H1 (cell line): ENCODE measurements at regions not wholly inside any gene's neighbourhood (a gene's known extent, or its start where the extent isn't known, plus 50 kb on each side); places are given as distances from the start of the nearest gene placed in this dataset.

ENCODE experiments used
- CTCF ChIA-PET: fragments of 300-600 bp; sonication (Branson Sonifier 250); formaldehyde crosslinking; loops from one replicate; lab custom pipeline; 2021; ENCODE audit not compliant: partially characterized antibody; lab: Charles Lee
- POLR2A ChIA-PET: fragments of 300-600 bp; sonication (Branson Sonifier 250); formaldehyde crosslinking; loops from one replicate; lab custom pipeline; 2021; ENCODE audit warnings: inconsistent platforms; ENCODE audit not compliant: partially characterized antibody; lab: Charles Lee
- DNase-seq, 2 experiments: peaks; one replicate each; pipeline versions ENCODE4 v3.0.0 to v3.0.0-alpha.2; 2010 to 2022; ENCODE audit warnings: low spot score in 2 of 2, low read depth in 1 of 2, mixed read lengths in 1 of 2
- FAIRE-seq: peaks from 2 replicates; lab custom pipeline; 2011; peaks lifted over from hg19 to GRCh38; lab: Jason Lieb, UNC
- H2AFZ ChIP-seq: 2 replicates; pipeline ENCODE4 v1.8.1; 2012; ENCODE audit warnings: low read length, inconsistent platforms
- H2AK5ac ChIP-seq: 2 replicates; pipeline ENCODE4 v1.6.1; 2013; ENCODE audit warnings: low read depth, low read length
- H2BK120ac ChIP-seq: replicated peaks from 2 replicates; pipeline ENCODE3; 2013; ENCODE audit warnings: low read depth, low read length, inconsistent platforms
- H2BK12ac ChIP-seq: 2 replicates; pipeline ENCODE4 v1.6.1; 2013; ENCODE audit warnings: low read depth, low read length
- H2BK15ac ChIP-seq: 2 replicates; pipeline ENCODE4 v1.6.1; 2013; ENCODE audit warnings: low read length
- H2BK20ac ChIP-seq: 2 replicates; pipeline ENCODE4 v1.6.1; 2013; ENCODE audit warnings: low read length
- H2BK5ac ChIP-seq: 2 replicates; pipeline ENCODE4 v1.6.1; 2013; ENCODE audit warnings: low read depth, low read length
- H3K14ac ChIP-seq: 2 replicates; pipeline ENCODE4 v1.6.1; 2013; ENCODE audit warnings: inconsistent platforms; ENCODE audit not compliant: insufficient read length
- H3K18ac ChIP-seq: 2 replicates; pipeline ENCODE4 v1.6.1; 2013; ENCODE audit warnings: low read length; ENCODE audit errors: extremely low read depth
- H3K23ac ChIP-seq: 2 replicates; pipeline ENCODE4 v1.6.1; 2013; ENCODE audit warnings: inconsistent platforms; ENCODE audit not compliant: insufficient read length
- H3K23me2 ChIP-seq: 2 replicates; pipeline ENCODE4 v1.6.1; 2013; ENCODE audit warnings: low read depth, low read length
- H3K27ac ChIP-seq: 2 replicates; pipeline ENCODE4 v1.6.1; 2011; ENCODE audit warnings: low read depth, low read length, inconsistent platforms
- H3K27me3 ChIP-seq, 4 experiments: replicated peaks in 1 of 4; 1 replicate in 1 of 4; 2 replicates in 3 of 4; pipeline versions ENCODE4 v1.6.1 to v1.8.1; 2011 to 2013; ENCODE audit warnings: low read length in 3 of 4, mild to moderate bottlenecking in 3 of 4, inconsistent platforms in 2 of 4, mixed read lengths in 2 of 4, moderate library complexity in 1 of 4; ENCODE audit not compliant: control insufficient read depth in 3 of 4, insufficient read depth in 3 of 4; ENCODE audit errors: extremely low read depth in 1 of 4
- H3K36me3 ChIP-seq, 4 experiments: 2 replicates each; pipeline versions ENCODE4 v1.6.1 to v1.8.1; 2011 to 2013; ENCODE audit warnings: mild to moderate bottlenecking in 4 of 4, low read length in 3 of 4, moderate library complexity in 2 of 4, control low read depth in 1 of 4, inconsistent platforms in 1 of 4; ENCODE audit not compliant: insufficient read depth in 4 of 4, control insufficient read depth in 2 of 4
- H3K4ac ChIP-seq: replicated peaks from 2 replicates; pipeline ENCODE3; 2013; ENCODE audit warnings: low read length, low read depth, mixed read lengths, inconsistent platforms; ENCODE audit not compliant: insufficient read length
- H3K4me1 ChIP-seq, 4 experiments: replicated peaks in 1 of 4; 1 replicate in 1 of 4; 2 replicates in 3 of 4; pipeline versions ENCODE4 v1.6.1 to v1.8.1; 2011 to 2013; ENCODE audit warnings: low read length in 3 of 4, inconsistent platforms in 2 of 4, mixed read lengths in 1 of 4; ENCODE audit not compliant: insufficient read depth in 4 of 4, control insufficient read depth in 3 of 4
- H3K4me2 ChIP-seq, 2 experiments: 2 replicates each; pipeline versions ENCODE4 v1.6.1 to v1.8.1; 2011 to 2013; ENCODE audit warnings: low read depth in 2 of 2, low read length in 2 of 2, control low read depth in 1 of 2, inconsistent platforms in 1 of 2, mild to moderate bottlenecking in 1 of 2; ENCODE audit not compliant: insufficient read depth in 1 of 2
- H3K4me3 ChIP-seq, 4 experiments: fragments of 200-600, 300-600 bp in 1 of 4; sonication (generic), shearing (Covaris generic), sonication (Bioruptor Twin) in 1 of 4; 2 replicates each; pipeline versions ENCODE4 v1.5.1 to v1.8.1; 2011 to 2016; ENCODE audit warnings: low read length in 4 of 4, low read depth in 3 of 4, control low read depth in 2 of 4, inconsistent platforms in 2 of 4, mild to moderate bottlenecking in 2 of 4, mixed read lengths in 1 of 4, moderate library complexity in 1 of 4; ENCODE audit not compliant: insufficient read depth in 2 of 4; ENCODE audit errors: extremely low read depth in 1 of 4
- H3K56ac ChIP-seq: replicated peaks from 2 replicates; pipeline ENCODE3; 2013; ENCODE audit warnings: low read depth, mild to moderate bottlenecking, mixed read lengths, low read length, inconsistent platforms; ENCODE audit not compliant: insufficient read length
- H3K79me1 ChIP-seq: 2 replicates; pipeline ENCODE4 v1.6.1; 2013; ENCODE audit warnings: low read depth, low read length, control low read depth
- H3K79me2 ChIP-seq, 2 experiments: 2 replicates each; pipeline versions ENCODE4 v1.6.1 to v1.8.1; 2012 to 2013; ENCODE audit warnings: low read length in 2 of 2, mild to moderate bottlenecking in 2 of 2, inconsistent platforms in 1 of 2; ENCODE audit not compliant: insufficient read depth in 2 of 2, control insufficient read depth in 1 of 2
- H3K9ac ChIP-seq, 4 experiments: replicated peaks in 1 of 4; 1 replicate in 1 of 4; 2 replicates in 3 of 4; pipeline versions ENCODE4 v1.6.1 to v1.8.1; 2011 to 2013; ENCODE audit warnings: low read depth in 3 of 4, low read length in 3 of 4, control low read depth in 2 of 4, mild to moderate bottlenecking in 2 of 4, moderate library complexity in 2 of 4, inconsistent platforms in 1 of 4; ENCODE audit errors: extremely low read depth in 1 of 4
- H3K9me3 ChIP-seq, 2 experiments: 2 replicates each; pipeline versions ENCODE4 v1.6.1 to v1.8.1; 2012 to 2013; ENCODE audit warnings: mild to moderate bottlenecking in 2 of 2, moderate library complexity in 2 of 2, control low read depth in 1 of 2, inconsistent platforms in 1 of 2, low read depth in 1 of 2, low read length in 1 of 2, mixed read lengths in 1 of 2; ENCODE audit not compliant: insufficient read depth in 2 of 2
- H4K20me1 ChIP-seq, 2 experiments: replicated peaks in 1 of 2; 2 replicates each; pipeline versions ENCODE3 to v1.8.1; 2011 to 2013; ENCODE audit warnings: inconsistent platforms in 2 of 2, low read length in 2 of 2, mild to moderate bottlenecking in 1 of 2; ENCODE audit not compliant: insufficient read depth in 2 of 2, control insufficient read depth in 1 of 2
- H4K5ac ChIP-seq: 2 replicates; pipeline ENCODE4 v1.6.1; 2013; ENCODE audit warnings: low read length, low read depth, mixed read lengths, inconsistent platforms; ENCODE audit not compliant: insufficient read length
- H4K8ac ChIP-seq: 2 replicates; pipeline ENCODE4 v1.8.0; 2013; ENCODE audit warnings: mild to moderate bottlenecking, moderate library complexity, low read length, inconsistent platforms; ENCODE audit not compliant: insufficient read depth; ENCODE audit errors: extremely low read depth
- H4K91ac ChIP-seq: replicated peaks from 2 replicates; pipeline ENCODE3; 2013; ENCODE audit warnings: low read length, mixed read lengths, inconsistent platforms; ENCODE audit not compliant: insufficient read length
- CHD1 ChIP-seq: IDR thresholded peaks from 2 replicates; pipeline ENCODE4 v1.6.1; 2012; ENCODE audit warnings: low read depth, low read length, improper control_type of control experiment
- HDAC6 ChIP-seq: IDR thresholded peaks from one replicate; pipeline ENCODE4 v1.7.1; 2012; ENCODE audit warnings: low read depth, mild to moderate bottlenecking, inconsistent platforms, low read length, moderate library complexity
- SP1 ChIP-seq: IDR thresholded peaks from 2 replicates; pipeline ENCODE4 v1.6.1; 2011; ENCODE audit warnings: low read depth, low read length
- TEAD4 ChIP-seq: IDR thresholded peaks from 2 replicates; pipeline ENCODE4 v1.6.1; 2012; ENCODE audit warnings: low read depth, low read length, inconsistent platforms, mixed read lengths
- WGBS, 2 experiments: shearing (Covaris generic) in 1 of 2; methylation state at CpG; one replicate each; pipeline versions ENCODE4 v1.1.6 to v1.1.7; 2013 to 2015; ENCODE audit warnings: low lambda C conversion rate in 2 of 2, mixed read lengths in 2 of 2, inconsistent platforms in 1 of 2, low coverage in 1 of 2, missing lambda C conversion rate in 1 of 2; ENCODE audit not compliant: insufficient replicate concordance in 2 of 2, insufficient coverage in 1 of 2, insufficient read length in 1 of 2; ENCODE audit errors: extremely low coverage in 1 of 2, missing lambda C conversion rate in 1 of 2; 5-methylcytosine and 5-hydroxymethylcytosine counted together

GRCh38 chrX:56113785-56114436 lies 118.2 kb upstream of the KLF8 start:
- Histone ChIP-seq H2AFZ (no peak overlapping the region), H3K79me1 (no peaks in the 10 kb centered on the region)

More at GRCh38 chrX:56113785-56114436, 118.2 kb upstream of the KLF8 start:
- Histone ChIP-seq H3K23me2 (no peaks in the 10 kb centered on the region), H3K4me3 (no peak overlapping the region), H3K18ac (no peak overlapping the region), H4K20me1 (no peaks in the 10 kb centered on the region), H3K4ac (no peak overlapping the region), H3K4me2 (no peak overlapping the region; a peak in 1 of 4 replicates), H4K91ac (no peak overlapping the region), H2BK120ac (no peak overlapping the region), H3K14ac (no peak overlapping the region), H3K9me3 (no peaks in the 10 kb centered on the region), H2BK5ac (no peak overlapping the region), H2BK20ac (no peak overlapping the region), H3K56ac (no peak overlapping the region), H4K5ac (no peak overlapping the region), H3K27ac (no peak overlapping the region), H3K27me3 (no peaks in the 10 kb centered on the region), H4K8ac (no peak overlapping the region), H3K79me2 (no peaks in the 10 kb centered on the region), H2BK15ac (no peak overlapping the region), H2AK5ac (no peak overlapping the region), H3K4me1 (peaks cover 0 to 3% (median 0%) of the 10 kb centered on the region in 4 experiments; a peak in 1 of 7 replicates), H3K23ac (no peak overlapping the region), H3K9ac (no peak overlapping the region), H2BK12ac (no peak overlapping the region), H3K36me3 (no peaks in the 10 kb centered on the region)
- ChIA-PET POLR2A (no interaction called here), CTCF (no interaction called here)
- WGBS, 2 experiments: 65% methylated on average over 7 of the region's 16 CpGs; no CpG with 5 or more reads in 1 of the 2 experiments
- TF ChIP-seq HDAC6: no peak
- TF ChIP-seq TEAD4: peak; percentile 16; the same call in 1 of the 2 replicates
- TF ChIP-seq CHD1: no peak
- TF ChIP-seq SP1: peak; percentile 25; the same call in 1 of the 2 replicates
- peak; percentile 39 to 54 for DNase-seq
- no peak for FAIRE-seq
